ENCODE measurements at regions not wholly inside any gene's neighbourhood (a gene's known extent, or its start where the extent isn't known, plus 50 kb on each side); places are given as distances from the start of the nearest gene placed in this dataset.

DNA sequence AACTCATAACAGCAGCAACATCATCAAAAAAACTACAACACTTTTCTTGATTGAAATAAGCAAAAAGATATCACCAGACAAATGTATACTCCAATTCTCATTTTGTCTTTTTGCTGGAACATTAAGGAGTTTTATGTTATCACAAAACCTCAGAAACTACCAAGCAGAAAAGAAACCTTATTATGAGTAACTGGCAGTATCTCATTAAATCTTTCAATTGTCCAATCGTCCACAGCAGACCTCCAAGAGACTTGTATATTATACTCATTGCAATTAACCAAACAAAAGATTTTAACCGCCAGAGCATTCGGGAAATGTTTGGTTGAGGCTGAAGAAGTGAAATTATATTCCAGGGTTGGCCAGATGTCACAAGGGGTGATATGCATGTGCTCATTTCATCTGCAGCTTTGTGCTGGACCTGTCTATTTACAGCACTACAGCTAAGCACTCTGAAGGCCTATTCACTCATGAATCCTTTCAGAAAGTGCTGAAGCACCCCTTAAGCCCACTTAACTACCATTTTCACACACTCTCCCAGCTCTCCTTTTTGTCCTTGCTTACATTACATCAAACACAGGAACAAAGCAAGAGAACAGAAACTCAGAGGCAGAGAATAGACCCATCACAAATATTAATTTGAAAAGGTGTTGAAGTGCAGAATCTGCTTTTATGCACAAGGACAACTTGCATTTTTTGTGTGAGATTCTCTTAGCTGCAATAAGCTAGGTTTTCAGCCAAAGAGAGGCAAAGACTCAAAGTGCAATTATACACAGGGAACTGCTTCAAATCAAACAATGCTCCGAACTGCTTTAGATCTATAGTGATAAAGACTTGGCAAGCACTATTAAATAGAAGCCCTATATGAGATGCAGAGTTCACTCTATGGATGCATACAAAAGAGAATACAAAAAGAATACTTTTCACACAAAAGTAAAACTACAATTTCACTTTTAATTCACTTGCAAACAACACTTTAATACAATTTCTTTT is 150.4 kb upstream of the POU5F2 start:
- H3K36me3 ChIP-seq (replicated peaks in 1 of 2; ENCODE audit: control insufficient read depth in 1 of 2, insufficient read depth in 2 of 2, low read length in 2 of 2), result no peaks in the 10 kb centered on the region
- no TSS peak for BruUV-seq (replicated peaks)
- no peaks in the 10 kb centered on the region for H3K27me3 ChIP-seq (ENCODE audit: control insufficient read depth in 1 of 2, insufficient read depth in 2 of 2, low read length in 2 of 2)
- ChIA-PET POLR2A (no interaction called here), CTCF (ENCODE audit: low intra/inter-chr PET ratio, low total read pairs) (no interaction called here)
- no peaks in the 10 kb centered on the region for H3K79me2 ChIP-seq (ENCODE audit: insufficient read depth, low read length)
- peaks cover 13% of the 10 kb centered on the region for H3K4me1 ChIP-seq (ENCODE audit: insufficient read depth, low read length)
- H3K4me3 ChIP-seq (replicated peaks in 1 of 3; ENCODE audit: insufficient read depth in 1 of 3, low read depth in 2 of 3, low read length in 3 of 3), result no peak overlapping the region
- H3K27ac ChIP-seq (ENCODE audit: extremely low read length, insufficient read depth, low read length), result no peak overlapping the region
- in situ Hi-C loops (cut with HindIII; ENCODE audit: extremely low pct_ligation_motif_present, low pct_unique_long_range_greater_than_20kb), result no loop called here
- DNase-seq (ENCODE audit: low spot score) (no peak), ATAC-seq (no peak), FAIRE-seq (no peak)
- no peak overlapping the region for H2AFZ ChIP-seq (ENCODE audit: low read length)
- TF ChIP-seq, protein P1, sequence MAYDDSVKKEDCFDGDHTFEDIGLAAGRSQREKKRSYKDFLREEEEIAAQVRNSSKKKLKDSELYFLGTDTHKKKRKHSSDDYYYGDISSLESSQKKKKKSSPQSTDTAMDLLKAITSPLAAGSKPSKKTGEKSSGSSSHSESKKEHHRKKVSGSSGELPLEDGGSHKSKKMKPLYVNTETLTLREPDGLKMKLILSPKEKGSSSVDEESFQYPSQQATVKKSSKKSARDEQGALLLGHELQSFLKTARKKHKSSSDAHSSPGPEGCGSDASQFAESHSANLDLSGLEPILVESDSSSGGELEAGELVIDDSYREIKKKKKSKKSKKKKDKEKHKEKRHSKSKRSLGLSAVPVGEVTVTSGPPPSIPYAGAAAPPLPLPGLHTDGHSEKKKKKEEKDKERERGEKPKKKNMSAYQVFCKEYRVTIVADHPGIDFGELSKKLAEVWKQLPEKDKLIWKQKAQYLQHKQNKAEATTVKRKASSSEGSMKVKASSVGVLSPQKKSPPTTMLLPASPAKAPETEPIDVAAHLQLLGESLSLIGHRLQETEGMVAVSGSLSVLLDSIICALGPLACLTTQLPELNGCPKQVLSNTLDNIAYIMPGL (CRISPR knock-in tag; IDR thresholded peaks at IDR 0.05; ENCODE audit: borderline replicate concordance in 1 of 2, low read depth in 1 of 2), result no peak
- TF ChIP-seq, protein P2, sequence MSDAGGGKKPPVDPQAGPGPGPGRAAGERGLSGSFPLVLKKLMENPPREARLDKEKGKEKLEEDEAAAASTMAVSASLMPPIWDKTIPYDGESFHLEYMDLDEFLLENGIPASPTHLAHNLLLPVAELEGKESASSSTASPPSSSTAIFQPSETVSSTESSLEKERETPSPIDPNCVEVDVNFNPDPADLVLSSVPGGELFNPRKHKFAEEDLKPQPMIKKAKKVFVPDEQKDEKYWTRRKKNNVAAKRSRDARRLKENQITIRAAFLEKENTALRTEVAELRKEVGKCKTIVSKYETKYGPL (CRISPR knock-in tag; IDR thresholded peaks at IDR 0.05), result no peak
- TF ChIP-seq ZNF550 (CRISPR knock-in tag; IDR thresholded peaks at IDR 0.05; ENCODE audit: borderline replicate concordance) (no peak), FOXO1 (CRISPR knock-in tag; IDR thresholded peaks at IDR 0.05) (no peak), ZNF253 (CRISPR knock-in tag; IDR thresholded peaks at IDR 0.05; ENCODE audit: borderline replicate concordance) (no peak), HOXA9 (CRISPR knock-in tag; IDR thresholded peaks at IDR 0.05; ENCODE audit: borderline replicate concordance) (no peak), ZNF776 (CRISPR knock-in tag; IDR thresholded peaks at IDR 0.05) (no peak)
- TF ChIP-seq, protein P3, sequence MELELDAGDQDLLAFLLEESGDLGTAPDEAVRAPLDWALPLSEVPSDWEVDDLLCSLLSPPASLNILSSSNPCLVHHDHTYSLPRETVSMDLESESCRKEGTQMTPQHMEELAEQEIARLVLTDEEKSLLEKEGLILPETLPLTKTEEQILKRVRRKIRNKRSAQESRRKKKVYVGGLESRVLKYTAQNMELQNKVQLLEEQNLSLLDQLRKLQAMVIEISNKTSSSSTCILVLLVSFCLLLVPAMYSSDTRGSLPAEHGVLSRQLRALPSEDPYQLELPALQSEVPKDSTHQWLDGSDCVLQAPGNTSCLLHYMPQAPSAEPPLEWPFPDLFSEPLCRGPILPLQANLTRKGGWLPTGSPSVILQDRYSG (CRISPR knock-in tag; IDR thresholded peaks at IDR 0.05), result no peak
- no peaks in the 10 kb centered on the region for H4K20me1 ChIP-seq (ENCODE audit: insufficient read depth, low read length)
- no peak overlapping the region for H3K9ac ChIP-seq (ENCODE audit: insufficient read depth, low read depth, low read length)
- intact Hi-C loops (cut with micrococcal nuclease; ENCODE audit: unreplicated experiment), result no loop called here
- no peaks in the 10 kb centered on the region for H3K9me3 ChIP-seq (ENCODE audit: low read length)
- WGBS (ENCODE audit: low lambda C conversion rate), result 79% methylated on average over 4 of the region's 4 CpGs
- no peak overlapping the region for H3K4me2 ChIP-seq (ENCODE audit: low read depth, low read length)

All from HepG2 (cell line).